ENCODE measurements at regions not wholly inside any gene's neighbourhood (a gene's known extent, or its start where the extent isn't known, plus 50 kb on each side); places are given as distances from the start of the nearest gene placed in this dataset.

- no peak for DNase-seq
Measured at GRCh38 chr3:120838441-120839091, 69.4 kb upstream of the STXBP5L start.

GRCh38 chr3:120839120-120839519 lies 68.9 kb upstream of the STXBP5L start:
- DNase-seq: no peak

GRCh38 chr3:120841264-120841663 lies 66.7 kb upstream of the STXBP5L start:
- DNase-seq: no peak

DNA sequence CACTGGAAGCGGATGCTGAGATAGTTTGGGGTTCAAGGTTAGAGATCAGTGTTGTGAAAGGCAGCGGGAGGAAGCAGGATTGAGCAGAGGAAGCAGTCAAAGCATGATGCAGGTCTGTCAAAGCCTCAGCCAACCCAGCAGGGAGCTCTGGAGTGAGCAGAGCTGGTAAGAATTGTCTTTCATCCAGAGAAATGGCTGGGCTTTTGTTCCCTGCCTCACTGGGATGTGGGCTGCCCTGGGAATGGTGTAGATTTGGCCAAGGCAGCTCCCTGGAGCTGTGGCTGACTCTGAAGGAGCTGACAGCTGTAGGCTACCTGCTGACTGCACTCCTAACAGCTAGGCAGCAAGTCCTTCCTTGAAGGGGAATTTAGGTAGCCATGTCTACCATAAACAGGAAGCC lies 61.9 kb upstream of the STXBP5L start:
- DNase-seq: peak in 1 of 2 experiments; percentile 76

DNA sequence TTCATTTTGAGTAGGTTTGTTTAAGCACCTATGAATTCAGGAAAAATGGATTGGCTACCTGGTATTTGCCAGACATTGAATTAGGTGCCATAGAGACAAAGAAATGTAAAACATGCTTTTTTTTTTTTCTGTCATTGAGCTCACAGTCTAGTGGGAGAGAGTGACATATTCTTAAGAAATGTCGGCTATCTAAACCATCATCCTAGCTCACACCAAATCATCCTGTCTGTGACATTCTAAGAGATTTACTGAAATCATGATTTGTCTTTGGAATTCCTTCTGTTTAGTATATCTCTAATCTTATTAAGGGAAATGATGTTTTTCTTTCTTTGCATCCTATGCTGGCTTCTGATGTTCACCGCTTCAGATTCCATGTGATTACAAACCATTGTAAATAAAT lies 59.5 kb upstream of the STXBP5L start:
- DNase-seq: no peak

GRCh38 chr3:120850381-120851295 lies 57.4 kb upstream of the STXBP5L start:
- peak; percentile 93 to 98 for DNase-seq

GRCh38 chr3:120852412-120852811 lies 55.6 kb upstream of the STXBP5L start:
- no peak for DNase-seq

DNA sequence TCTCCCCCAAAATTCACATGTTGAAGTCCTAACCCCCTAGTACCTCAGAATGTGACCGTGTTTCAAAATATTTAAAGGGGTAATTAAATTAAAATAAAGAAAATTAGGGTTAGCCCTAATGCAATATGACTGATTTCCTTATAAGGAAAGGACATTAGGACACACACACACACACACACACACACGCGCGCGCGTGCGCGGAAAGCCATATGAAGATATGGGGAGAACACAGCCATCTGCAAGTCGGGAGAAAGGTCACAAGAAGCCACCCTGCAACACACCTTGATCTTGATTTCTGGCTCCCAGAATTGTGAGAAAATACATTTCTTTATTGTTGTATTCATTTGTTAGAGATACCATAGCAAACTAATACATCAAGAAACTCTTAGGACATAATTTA lies 54.6 kb upstream of the STXBP5L start:
- no peak for DNase-seq

DNA sequence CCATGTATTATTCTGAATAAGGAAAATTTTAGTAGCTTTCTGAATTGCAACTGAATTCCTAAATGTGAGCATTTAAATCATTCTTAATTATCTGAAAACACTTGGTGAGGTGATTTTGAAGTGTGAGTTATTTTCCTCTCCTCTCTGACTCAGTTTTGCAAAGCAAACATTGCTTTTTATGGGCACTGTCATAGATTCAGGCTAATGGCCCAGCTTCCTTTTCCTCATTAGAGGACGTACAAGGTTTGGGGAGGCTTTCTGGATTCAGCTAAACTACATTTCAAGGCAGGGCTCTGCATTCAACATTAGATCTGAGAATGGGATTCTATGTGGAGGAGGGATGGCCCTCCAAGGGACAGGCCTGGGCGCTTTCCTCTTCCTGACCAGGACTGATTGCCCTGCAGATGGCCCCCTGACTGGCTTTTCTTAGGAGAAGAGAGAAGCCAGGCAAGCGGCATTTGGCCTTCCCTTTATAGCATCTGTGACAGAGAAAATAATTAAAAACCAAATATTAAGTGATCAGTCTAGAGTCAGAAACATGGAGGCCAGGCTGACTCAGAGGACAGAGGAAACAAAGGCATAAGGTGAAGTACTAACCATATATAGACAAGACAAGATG lies 53.0 kb upstream of the STXBP5L start:
- peak in 1 of 2 experiments; percentile 22 for DNase-seq

DNA sequence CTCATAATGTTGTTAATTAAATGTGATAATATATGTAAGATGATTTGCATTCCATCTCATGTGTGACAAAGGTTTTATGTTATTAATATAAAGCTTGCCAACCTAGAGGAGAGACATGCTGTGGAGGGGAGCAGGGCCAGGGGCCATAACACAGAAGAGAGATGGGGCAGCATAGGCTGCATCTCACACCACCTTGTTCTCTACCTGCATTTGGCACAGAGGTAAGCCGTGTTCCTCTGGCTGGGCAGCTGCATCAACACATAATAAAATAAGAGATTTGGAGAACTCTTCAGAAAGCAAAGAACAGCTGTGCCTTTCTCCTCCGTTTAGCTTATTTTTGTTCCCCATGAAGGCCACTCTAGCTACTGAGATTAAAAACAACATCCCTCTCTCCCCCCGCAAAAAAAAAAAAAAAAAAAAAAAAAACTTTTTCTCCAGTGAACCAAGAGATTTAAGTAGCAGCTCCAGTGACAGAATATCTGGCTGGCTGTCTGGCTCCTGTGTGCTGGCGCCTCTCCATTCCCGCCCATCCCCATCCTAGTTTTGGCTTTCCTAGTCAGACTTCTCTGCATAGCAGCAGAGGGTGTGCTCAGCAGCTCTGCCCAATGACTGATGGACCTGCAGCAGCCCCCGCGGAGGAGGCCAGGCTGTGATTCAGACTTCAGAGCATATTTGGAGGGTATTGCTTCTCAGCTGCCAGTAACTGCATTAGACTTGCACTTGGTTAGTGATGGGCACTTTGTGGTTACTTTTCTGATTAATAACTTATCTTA lies 52.2 kb upstream of the STXBP5L start:
- peak; percentile 88 to 95 for DNase-seq
